ENCODE measurements at regions not wholly inside any gene's neighbourhood (a gene's known extent, or its start where the extent isn't known, plus 50 kb on each side); places are given as distances from the start of the nearest gene placed in this dataset.

GRCh38 chr2:207395535-207396251, 134.1 kb upstream of the CREB1 start:
- no peak for TF ChIP-seq CTCF (IDR thresholded peaks at IDR 0.05; ENCODE audit: low read length, missing control alignments)
- no peak for DNase-seq (ENCODE audit: low read depth)
- H3K4me3 ChIP-seq (replicated peaks; ENCODE audit: low read depth, low read length), result no peak overlapping the region

- no peak overlapping the region for H3K4me3 ChIP-seq (replicated peaks; ENCODE audit: low read depth, low read length)
- TF ChIP-seq CTCF (IDR thresholded peaks at IDR 0.05; ENCODE audit: low read length, missing control alignments), result no peak
- no peak for DNase-seq (ENCODE audit: low read depth)
Observed at GRCh38 chr2:207397917-207398655, 131.7 kb upstream of the CREB1 start.

GRCh38 chr2:207399301-207399700, 130.5 kb upstream of the CREB1 start:
- H3K4me3 ChIP-seq (replicated peaks; ENCODE audit: low read depth, low read length), result no peak overlapping the region
- no peak for TF ChIP-seq CTCF (IDR thresholded peaks at IDR 0.05; ENCODE audit: low read length, missing control alignments)
- DNase-seq (ENCODE audit: low read depth), result no peak

- no peak for TF ChIP-seq CTCF (IDR thresholded peaks at IDR 0.05; ENCODE audit: low read length, missing control alignments)
- DNase-seq (ENCODE audit: low read depth), result no peak
- H3K4me3 ChIP-seq (replicated peaks; ENCODE audit: low read depth, low read length), result no peak overlapping the region
Observed at GRCh38 chr2:207401338-207401737, 128.4 kb upstream of the CREB1 start.

- DNase-seq (ENCODE audit: low read depth), result no peak
- no peak for TF ChIP-seq CTCF (IDR thresholded peaks at IDR 0.05; ENCODE audit: low read length, missing control alignments)
Observed at GRCh38 chr2:207403141-207403540, 126.6 kb upstream of the CREB1 start.

GRCh38 chr2:207403950-207404349, 125.8 kb upstream of the CREB1 start:
- TF ChIP-seq CTCF (IDR thresholded peaks at IDR 0.05; ENCODE audit: low read length, missing control alignments), result no peak

More at GRCh38 chr2:207403141-207403540, 126.6 kb upstream of the CREB1 start:
- no peak overlapping the region for H3K4me3 ChIP-seq (replicated peaks; ENCODE audit: low read depth, low read length)

More at GRCh38 chr2:207403950-207404349, 125.8 kb upstream of the CREB1 start:
- H3K4me3 ChIP-seq (replicated peaks; ENCODE audit: low read depth, low read length), result no peak overlapping the region
- no peak for DNase-seq (ENCODE audit: low read depth)
